Tibial nerve (tissue), 3 donors: ENCODE measurements at regions not wholly inside any gene's neighbourhood (a gene's known extent, or its start where the extent isn't known, plus 50 kb on each side); places are given as distances from the start of the nearest gene placed in this dataset.

Source experiments
- POLR2A ChIP-seq, 2 donors: fragments of 450-650 bp; IDR thresholded peaks; one replicate each; pipeline ENCODE4 v1.6.1; 2017; ENCODE audit warnings: antibody characterized with exemption in 2 of 2, mild to moderate bottlenecking in 2 of 2, moderate library complexity in 2 of 2
- TF ChIP-seq, protein P1 (sequence below), 5 experiments: fragments of 200-600 bp in 3 of 5; fragments of 450-650 bp in 2 of 5; sonication (generic) in 3 of 5; IDR thresholded peaks; one replicate each; pipeline ENCODE4 v1.5.1; 2016 to 2019; ENCODE audit warnings: antibody characterized with exemption in 5 of 5, mild to moderate bottlenecking in 3 of 5, moderate library complexity in 2 of 5

DNA sequence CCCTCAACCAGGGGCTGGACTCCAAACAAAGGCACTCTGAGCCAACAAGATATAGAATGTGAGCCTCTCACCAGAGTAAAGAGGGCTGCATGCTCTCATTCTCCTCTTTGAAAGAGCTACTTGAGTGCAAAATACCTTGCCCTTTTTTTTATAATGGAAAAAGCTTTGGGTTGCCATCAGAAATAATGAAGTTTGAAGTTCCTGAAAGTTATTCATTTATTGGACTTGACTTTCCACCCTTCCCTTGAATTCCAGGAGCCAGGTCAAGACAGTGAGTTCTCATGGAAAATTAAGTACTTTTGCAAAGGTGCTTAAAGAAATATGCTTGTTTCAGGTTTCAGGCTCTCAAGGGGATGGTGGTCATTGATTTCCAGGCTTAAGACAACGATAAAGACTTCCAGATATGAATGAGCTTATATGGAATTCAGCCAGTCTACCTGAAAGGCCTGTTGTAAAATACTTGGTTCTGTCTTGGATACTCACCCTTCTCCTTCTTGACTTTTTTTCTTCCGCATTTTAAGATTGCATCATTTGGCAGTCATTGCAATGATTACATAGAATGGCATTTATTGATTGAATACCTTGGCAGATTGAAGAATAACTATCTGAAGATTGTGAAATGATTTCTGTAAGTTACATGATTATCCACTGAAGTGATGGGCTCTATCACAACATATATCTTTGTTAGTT, 696.4 kb downstream of the INHBA start:
- TF ChIP-seq, protein P1, sequence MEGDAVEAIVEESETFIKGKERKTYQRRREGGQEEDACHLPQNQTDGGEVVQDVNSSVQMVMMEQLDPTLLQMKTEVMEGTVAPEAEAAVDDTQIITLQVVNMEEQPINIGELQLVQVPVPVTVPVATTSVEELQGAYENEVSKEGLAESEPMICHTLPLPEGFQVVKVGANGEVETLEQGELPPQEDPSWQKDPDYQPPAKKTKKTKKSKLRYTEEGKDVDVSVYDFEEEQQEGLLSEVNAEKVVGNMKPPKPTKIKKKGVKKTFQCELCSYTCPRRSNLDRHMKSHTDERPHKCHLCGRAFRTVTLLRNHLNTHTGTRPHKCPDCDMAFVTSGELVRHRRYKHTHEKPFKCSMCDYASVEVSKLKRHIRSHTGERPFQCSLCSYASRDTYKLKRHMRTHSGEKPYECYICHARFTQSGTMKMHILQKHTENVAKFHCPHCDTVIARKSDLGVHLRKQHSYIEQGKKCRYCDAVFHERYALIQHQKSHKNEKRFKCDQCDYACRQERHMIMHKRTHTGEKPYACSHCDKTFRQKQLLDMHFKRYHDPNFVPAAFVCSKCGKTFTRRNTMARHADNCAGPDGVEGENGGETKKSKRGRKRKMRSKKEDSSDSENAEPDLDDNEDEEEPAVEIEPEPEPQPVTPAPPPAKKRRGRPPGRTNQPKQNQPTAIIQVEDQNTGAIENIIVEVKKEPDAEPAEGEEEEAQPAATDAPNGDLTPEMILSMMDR (IDR thresholded peaks at IDR 0.05), result no peak
- TF ChIP-seq POLR2A (IDR thresholded peaks at IDR 0.05), result no peak
